NCI-H146 treated with DMSO at 0.1 percent for 48 hours (cell line): ENCODE measurements at regions not wholly inside any gene's neighbourhood (a gene's known extent, or its start where the extent isn't known, plus 50 kb on each side); places are given as distances from the start of the nearest gene placed in this dataset.
"Not testable (repeated sequence)": the region's sequence is repeated elsewhere in the genome, so short reads cannot be mapped to it uniquely, and the experiment has no call there.

Experiments used
- DNase-seq: peaks from one replicate; lab custom pipeline; 2025; ENCODE audit not compliant: unreplicated experiment; lab: John Stamatoyannopoulos, UW

- DNase-seq, result no peak
These were observed 160.2 kb downstream of the ADSS2 start for GRCh38 chr1:244291236-244292201.

- DNase-seq, result no peak
These were observed 157.0 kb downstream of the ADSS2 start for GRCh38 chr1:244294599-244295224.

- no peak for DNase-seq
These were observed 155.7 kb downstream of the ADSS2 start for GRCh38 chr1:244296003-244296402.

- no peak for DNase-seq
These were observed 155.3 kb downstream of the ADSS2 start for GRCh38 chr1:244296447-244296846.

GRCh38 chr1:244297087-244297486 lies 154.6 kb downstream of the ADSS2 start:
- no peak for DNase-seq

GRCh38 chr1:244297616-244298015 lies 154.1 kb downstream of the ADSS2 start:
- no peak for DNase-seq

GRCh38 chr1:244300029-244300375 lies 151.7 kb downstream of the ADSS2 start:
- not testable (repeated sequence) for DNase-seq

- no peak for DNase-seq
These were observed 150.0 kb downstream of the ADSS2 start for GRCh38 chr1:244301595-244302130.

- no peak for DNase-seq
These were observed 148.7 kb downstream of the ADSS2 start for GRCh38 chr1:244302876-244303609.

GRCh38 chr1:244303610-244303969 lies 148.1 kb downstream of the ADSS2 start:
- DNase-seq, result no peak

- no peak for DNase-seq
These were observed 147.6 kb downstream of the ADSS2 start for GRCh38 chr1:244304156-244304555.

GRCh38 chr1:244304656-244305055 lies 147.1 kb downstream of the ADSS2 start:
- DNase-seq, result no peak

GRCh38 chr1:244305776-244306341 lies 145.8 kb downstream of the ADSS2 start:
- DNase-seq, result no peak

- DNase-seq, result no peak
These were observed 145.2 kb downstream of the ADSS2 start for GRCh38 chr1:244306544-244306943.

GRCh38 chr1:244309191-244309590 lies 142.5 kb downstream of the ADSS2 start:
- not testable (repeated sequence) for DNase-seq

- DNase-seq, result no peak
These were observed 139.8 kb downstream of the ADSS2 start for GRCh38 chr1:244311784-244312532.

- DNase-seq, result no peak
These were observed 138.4 kb downstream of the ADSS2 start for GRCh38 chr1:244313346-244313745.

- DNase-seq, result no peak
These were observed 136.7 kb downstream of the ADSS2 start for GRCh38 chr1:244314921-244315559.

GRCh38 chr1:244315996-244316395 lies 135.7 kb downstream of the ADSS2 start:
- no peak for DNase-seq

GRCh38 chr1:244316407-244316806 lies 135.3 kb downstream of the ADSS2 start:
- DNase-seq, result no peak
